KMS-11 (cell line): ENCODE measurements at regions not wholly inside any gene's neighbourhood (a gene's known extent, or its start where the extent isn't known, plus 50 kb on each side); places are given as distances from the start of the nearest gene placed in this dataset.
A peak's percentile ranks its signal among the peaks of the same experiment; 100 is the strongest.

Experiments
- H2AFZ ChIP-seq: fragments of 200-600 bp; sonication (generic); 2 replicates; pipeline ENCODE4 v1.6.1; 2016; ENCODE audit warnings: antibody characterized with exemption, mixed run types, low read depth
- H3K27ac ChIP-seq: fragments of 200-600 bp; sonication (generic); 2 replicates; pipeline ENCODE4 v1.6.1; 2016; ENCODE audit warnings: mild to moderate bottlenecking, mixed run types
- H3K27me3 ChIP-seq: fragments of 200-600 bp; sonication (generic); 2 replicates; pipeline ENCODE4 v1.6.1; 2017; ENCODE audit warnings: mild to moderate bottlenecking, low read depth, mixed run types, moderate library complexity; ENCODE audit not compliant: insufficient read depth
- H3K36me3 ChIP-seq: fragments of 200-600 bp; sonication (generic); 2 replicates; pipeline ENCODE4 v1.6.1; 2017; ENCODE audit warnings: mild to moderate bottlenecking, mixed run types; ENCODE audit not compliant: insufficient read depth
- H3K4me1 ChIP-seq: fragments of 200-600 bp; sonication (generic); 2 replicates; pipeline ENCODE4 v1.6.1; 2016; ENCODE audit warnings: mild to moderate bottlenecking, low read depth, mixed run types; ENCODE audit not compliant: poor library complexity, severe bottlenecking
- H3K4me2 ChIP-seq: fragments of 200-600 bp; sonication (generic); 2 replicates; pipeline ENCODE4 v1.7.0; 2016; ENCODE audit warnings: mild to moderate bottlenecking, mixed run types
- H3K4me3 ChIP-seq: fragments of 200-600 bp; sonication (generic); IDR thresholded peaks from 2 replicates; pipeline ENCODE4 v1.6.1; 2017; ENCODE audit warnings: low read depth, low read length, mixed read lengths; ENCODE audit not compliant: insufficient read depth
- H3K79me2 ChIP-seq: fragments of 200-600 bp; sonication (generic); 2 replicates; pipeline ENCODE4 v1.6.1; 2016; ENCODE audit warnings: low read depth, mixed run types; ENCODE audit not compliant: insufficient read depth
- H3K9ac ChIP-seq: fragments of 200-600 bp; sonication (generic); 2 replicates; pipeline ENCODE4 v1.6.1; 2016; ENCODE audit warnings: mild to moderate bottlenecking, mixed run types
- H4K20me1 ChIP-seq: fragments of 200-600 bp; sonication (generic); 2 replicates; pipeline ENCODE4 v1.6.1; 2016; ENCODE audit warnings: mild to moderate bottlenecking, mixed run types; ENCODE audit not compliant: insufficient read depth
- TF ChIP-seq, protein P1 (sequence below): fragments of 200-600 bp; sonication (generic); conservative IDR thresholded peaks from 2 replicates; pipeline ENCODE4 v1.6.1; 2017; ENCODE audit warnings: low read depth, mild to moderate bottlenecking, antibody characterized with exemption, low read length, moderate library complexity, mixed read lengths

DNA sequence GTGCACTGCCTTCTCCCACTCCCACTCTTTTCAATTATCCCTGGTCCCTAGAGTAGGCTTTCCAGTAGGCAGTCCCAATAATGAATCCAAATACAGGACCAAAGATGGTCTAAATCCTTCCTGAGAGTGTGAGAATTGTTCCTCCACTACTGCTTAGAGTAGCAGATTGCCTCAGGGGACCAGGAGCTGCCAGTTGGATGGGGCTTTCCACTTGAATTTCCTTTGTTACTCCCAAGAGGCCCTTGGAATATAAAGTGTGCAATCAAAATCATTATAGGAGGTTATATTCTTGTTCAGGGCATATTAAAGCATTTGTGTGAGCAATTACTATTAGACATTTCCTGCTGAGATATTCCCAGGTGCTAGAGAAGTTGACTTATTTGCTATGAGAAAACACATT lies 156.6 kb upstream of the TLL1 start:
- Histone ChIP-seq H3K79me2 (no peaks in the 10 kb centered on the region), H3K4me1 (peaks cover 64% of the 10 kb centered on the region), H3K4me3 (no peak overlapping the region), H3K36me3 (no peaks in the 10 kb centered on the region), H3K27me3 (no peaks in the 10 kb centered on the region), H2AFZ (no peak overlapping the region), H4K20me1 (no peaks in the 10 kb centered on the region), H3K9ac (no peak overlapping the region), H3K4me2 (no peak overlapping the region), H3K27ac (no peak overlapping the region)
- TF ChIP-seq, protein P1, sequence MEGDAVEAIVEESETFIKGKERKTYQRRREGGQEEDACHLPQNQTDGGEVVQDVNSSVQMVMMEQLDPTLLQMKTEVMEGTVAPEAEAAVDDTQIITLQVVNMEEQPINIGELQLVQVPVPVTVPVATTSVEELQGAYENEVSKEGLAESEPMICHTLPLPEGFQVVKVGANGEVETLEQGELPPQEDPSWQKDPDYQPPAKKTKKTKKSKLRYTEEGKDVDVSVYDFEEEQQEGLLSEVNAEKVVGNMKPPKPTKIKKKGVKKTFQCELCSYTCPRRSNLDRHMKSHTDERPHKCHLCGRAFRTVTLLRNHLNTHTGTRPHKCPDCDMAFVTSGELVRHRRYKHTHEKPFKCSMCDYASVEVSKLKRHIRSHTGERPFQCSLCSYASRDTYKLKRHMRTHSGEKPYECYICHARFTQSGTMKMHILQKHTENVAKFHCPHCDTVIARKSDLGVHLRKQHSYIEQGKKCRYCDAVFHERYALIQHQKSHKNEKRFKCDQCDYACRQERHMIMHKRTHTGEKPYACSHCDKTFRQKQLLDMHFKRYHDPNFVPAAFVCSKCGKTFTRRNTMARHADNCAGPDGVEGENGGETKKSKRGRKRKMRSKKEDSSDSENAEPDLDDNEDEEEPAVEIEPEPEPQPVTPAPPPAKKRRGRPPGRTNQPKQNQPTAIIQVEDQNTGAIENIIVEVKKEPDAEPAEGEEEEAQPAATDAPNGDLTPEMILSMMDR, result no peak

DNA sequence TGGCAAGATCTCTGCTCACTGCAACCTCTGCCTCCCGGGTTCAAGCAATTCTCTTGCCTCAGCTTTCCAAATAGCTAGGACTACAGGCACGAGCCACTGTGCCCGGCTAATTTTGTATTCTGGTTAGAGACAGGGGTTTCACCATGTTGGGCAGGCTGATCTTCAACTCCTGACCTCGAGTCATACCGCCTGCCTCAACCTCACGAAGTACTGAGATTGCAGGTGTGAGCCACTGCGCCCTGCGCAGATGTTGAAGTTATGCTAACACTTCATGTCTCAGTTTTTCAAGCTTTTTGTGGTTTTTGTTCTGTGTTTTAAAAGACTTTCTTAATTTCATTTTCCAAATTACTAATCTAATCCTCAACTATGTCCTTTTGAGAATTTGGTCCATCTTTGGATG lies 154.4 kb upstream of the TLL1 start:
- H3K79me2 ChIP-seq, result no peaks in the 10 kb centered on the region

DNA sequence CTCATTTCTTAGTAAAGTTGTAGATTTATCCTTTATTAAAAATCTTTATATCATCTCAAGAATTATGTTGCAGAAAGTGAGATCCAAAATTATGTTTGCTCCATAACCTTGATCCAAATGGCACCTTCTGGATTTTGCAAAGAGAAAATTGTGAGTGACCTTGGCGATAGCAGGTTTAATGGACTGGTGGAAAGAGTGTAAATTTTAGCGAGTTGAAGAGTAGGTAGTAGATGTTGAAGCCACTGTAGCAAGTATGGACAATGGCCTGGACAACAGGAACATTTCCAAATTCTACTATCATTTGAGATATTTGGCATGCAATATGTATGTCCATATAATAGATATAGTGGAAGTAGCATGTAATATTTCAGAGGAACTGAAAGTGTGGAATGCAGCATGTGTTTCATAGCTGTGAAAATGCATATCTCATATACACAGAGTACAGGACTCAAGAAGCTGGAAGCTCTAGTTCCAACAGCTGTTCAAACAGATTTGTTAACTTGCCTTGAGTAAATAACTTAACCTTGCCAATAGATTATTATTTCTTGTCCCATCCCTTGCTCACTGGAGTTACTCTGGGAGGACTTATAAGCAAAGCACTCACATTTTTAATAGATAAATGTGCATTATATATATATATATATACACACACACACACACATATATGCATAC lies 152.5 kb upstream of the TLL1 start:
- H3K4me2 ChIP-seq, result no peak overlapping the region
- no peaks in the 10 kb centered on the region for H3K27me3 ChIP-seq
- H2AFZ ChIP-seq, result no peak overlapping the region
- no peaks in the 10 kb centered on the region for H4K20me1 ChIP-seq
- H3K27ac ChIP-seq, result no peak overlapping the region
- no peak overlapping the region for H3K9ac ChIP-seq
- TF ChIP-seq, protein P1, result no peak
- no peaks in the 10 kb centered on the region for H3K36me3 ChIP-seq
- no peak overlapping the region for H3K4me3 ChIP-seq
- H3K4me1 ChIP-seq, result peaks cover 50% of the 10 kb centered on the region
- H3K79me2 ChIP-seq, result no peaks in the 10 kb centered on the region

More for the DNA sequence above, 154.4 kb upstream of the TLL1 start:
- no peak overlapping the region for H3K4me3 ChIP-seq
- H3K36me3 ChIP-seq, result no peaks in the 10 kb centered on the region
- TF ChIP-seq, protein P1, result no peak
- no peak overlapping the region for H2AFZ ChIP-seq
- peak overlapping the region; percentile 79 for H3K4me2 ChIP-seq
- H3K9ac ChIP-seq, result no peak overlapping the region
- H3K27me3 ChIP-seq, result no peaks in the 10 kb centered on the region
- no peaks in the 10 kb centered on the region for H4K20me1 ChIP-seq
- peak overlapping the region; percentile 36 for H3K27ac ChIP-seq
- peaks cover 64% of the 10 kb centered on the region for H3K4me1 ChIP-seq

DNA sequence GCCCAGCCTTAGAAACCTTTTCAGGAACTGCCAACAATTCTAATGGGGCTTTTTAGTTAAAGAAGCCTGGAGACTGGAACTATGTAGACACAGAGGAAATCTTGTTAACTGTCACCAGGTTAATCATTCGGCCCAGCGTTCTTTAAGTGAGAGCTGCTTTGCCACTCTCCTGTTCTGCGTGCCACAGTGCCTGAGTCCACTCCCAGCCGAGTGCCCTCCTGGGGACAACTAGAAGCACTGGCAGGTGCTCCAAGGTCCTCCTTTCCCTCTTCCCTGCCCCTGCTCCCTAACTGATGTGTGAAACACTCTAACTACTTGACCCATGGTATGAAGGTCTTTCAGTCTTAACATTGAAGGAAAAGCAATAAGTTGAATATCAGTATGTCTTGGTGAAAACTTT lies 151.2 kb upstream of the TLL1 start:
- Histone ChIP-seq H3K4me2 (no peak overlapping the region), H3K79me2 (no peaks in the 10 kb centered on the region), H3K9ac (no peak overlapping the region), H2AFZ (no peak overlapping the region), H3K4me3 (no peak overlapping the region), H3K4me1 (peaks cover 37% of the 10 kb centered on the region), H4K20me1 (no peaks in the 10 kb centered on the region), H3K27me3 (no peaks in the 10 kb centered on the region), H3K36me3 (no peaks in the 10 kb centered on the region), H3K27ac (no peak overlapping the region)
- TF ChIP-seq, protein P1, result no peak
